NCI-H2227 (cell line): ENCODE measurements at regions not wholly inside any gene's neighbourhood (a gene's known extent, or its start where the extent isn't known, plus 50 kb on each side); places are given as distances from the start of the nearest gene placed in this dataset.

Experiments used
- DNase-seq: peaks from one replicate; lab custom pipeline; 2025; ENCODE audit not compliant: unreplicated experiment; lab: John Stamatoyannopoulos, UW

- no peak for DNase-seq
These were observed 134.8 kb upstream of the HNRNPA3 start for GRCh38 chr2:177077778-177078177.

GRCh38 chr2:177078416-177078815 lies 134.2 kb upstream of the HNRNPA3 start:
- no peak for DNase-seq

DNA sequence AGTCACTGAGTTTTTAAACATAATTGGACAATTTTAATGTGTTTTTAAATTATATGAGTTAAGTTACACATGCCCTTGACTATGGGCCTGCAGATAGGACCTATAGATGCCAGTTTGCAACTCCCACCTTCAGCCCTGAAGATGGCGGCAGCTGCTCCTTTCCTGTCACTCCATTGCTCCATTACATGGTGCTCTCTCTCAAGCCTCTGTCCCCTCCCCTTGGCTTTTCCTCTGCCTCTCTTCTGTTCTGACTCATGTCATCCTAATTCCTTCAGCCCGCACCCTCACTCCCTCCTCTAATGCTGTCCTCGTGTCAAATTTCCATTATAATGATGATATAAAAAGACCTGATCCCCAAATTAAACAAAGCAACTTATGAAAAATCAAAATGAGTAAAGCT lies 133.7 kb upstream of the HNRNPA3 start:
- DNase-seq: no peak

DNA sequence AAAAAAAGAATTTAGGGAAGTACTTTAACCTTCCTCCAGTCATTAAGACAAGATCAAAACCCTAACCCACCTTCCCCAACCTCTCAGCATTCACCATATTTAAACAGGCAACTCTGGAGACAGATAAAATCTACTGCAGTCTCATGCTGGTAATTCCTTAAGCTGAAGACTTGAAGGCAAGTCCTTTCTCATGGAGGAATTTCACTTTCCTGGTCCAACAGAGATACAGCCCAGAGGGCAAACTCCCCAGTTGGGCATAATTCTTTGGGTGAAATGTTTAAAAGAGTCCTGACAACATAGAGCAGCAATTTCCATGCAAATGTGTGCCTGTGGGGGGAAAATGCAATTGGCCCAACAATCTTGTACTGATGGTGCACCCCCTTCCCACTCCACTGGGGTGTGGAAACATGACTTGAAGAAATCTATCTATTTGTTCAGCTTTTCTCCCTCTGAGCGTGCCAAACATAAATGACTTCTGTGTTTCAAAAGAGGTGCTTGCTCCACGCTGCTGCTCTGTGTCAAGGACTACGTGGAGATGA lies 131.8 kb upstream of the HNRNPA3 start:
- no peak for DNase-seq

- no peak for DNase-seq
These were observed 128.0 kb upstream of the HNRNPA3 start for GRCh38 chr2:177084607-177085006.

GRCh38 chr2:177088529-177088928 lies 124.1 kb upstream of the HNRNPA3 start:
- DNase-seq: no peak

- no peak for DNase-seq
These were observed 121.6 kb upstream of the HNRNPA3 start for GRCh38 chr2:177090967-177091366.

GRCh38 chr2:177093371-177093770 lies 119.2 kb upstream of the HNRNPA3 start:
- no peak for DNase-seq

DNA sequence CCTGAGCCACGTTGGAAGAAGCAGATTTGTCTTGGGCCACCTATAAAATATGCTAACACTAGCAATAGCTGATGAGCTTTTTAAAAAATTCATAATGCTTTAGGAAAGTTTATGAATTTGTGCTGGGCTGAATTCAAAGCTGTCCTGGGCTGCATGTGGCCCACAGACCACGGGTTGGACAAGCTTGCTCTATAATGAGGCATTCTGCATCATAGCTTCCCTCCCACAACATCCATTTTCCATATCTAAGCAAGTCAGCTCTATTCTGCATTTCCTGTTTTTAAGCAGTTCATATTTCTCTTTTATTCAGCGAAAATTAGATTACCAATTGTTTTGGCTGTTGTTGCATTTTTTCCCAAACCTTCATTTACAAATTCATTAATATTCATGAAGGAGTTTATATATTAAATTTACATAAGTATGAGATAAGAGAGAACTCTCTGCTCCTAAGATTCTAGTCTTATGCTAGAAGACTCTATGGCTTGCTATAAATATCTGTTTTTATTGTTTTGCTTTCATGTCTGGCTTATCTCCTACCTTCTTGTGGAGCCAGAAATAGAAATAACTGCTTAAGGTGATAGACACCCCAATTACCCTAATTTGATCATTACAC lies 114.5 kb upstream of the HNRNPA3 start:
- no peak for DNase-seq

DNA sequence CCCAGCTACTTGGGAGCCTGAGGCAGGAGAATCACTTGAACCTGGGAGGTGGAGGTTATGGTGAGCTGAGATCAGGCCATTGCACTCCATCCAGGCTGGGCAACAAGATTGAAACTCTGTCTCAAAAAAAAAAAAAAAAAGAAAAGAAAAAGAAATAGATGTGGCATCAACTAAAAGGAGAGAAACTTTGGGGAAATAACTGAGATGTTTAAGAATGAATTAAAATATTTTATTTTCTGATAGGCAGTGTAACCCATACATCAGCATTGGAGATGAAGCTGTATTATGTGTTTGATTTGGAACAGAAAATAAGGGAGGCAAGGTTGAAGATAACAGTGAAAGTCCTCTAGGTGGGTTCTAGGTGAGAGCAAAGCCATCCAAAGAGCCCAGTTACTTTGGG lies 110.7 kb upstream of the HNRNPA3 start:
- DNase-seq: no peak

DNA sequence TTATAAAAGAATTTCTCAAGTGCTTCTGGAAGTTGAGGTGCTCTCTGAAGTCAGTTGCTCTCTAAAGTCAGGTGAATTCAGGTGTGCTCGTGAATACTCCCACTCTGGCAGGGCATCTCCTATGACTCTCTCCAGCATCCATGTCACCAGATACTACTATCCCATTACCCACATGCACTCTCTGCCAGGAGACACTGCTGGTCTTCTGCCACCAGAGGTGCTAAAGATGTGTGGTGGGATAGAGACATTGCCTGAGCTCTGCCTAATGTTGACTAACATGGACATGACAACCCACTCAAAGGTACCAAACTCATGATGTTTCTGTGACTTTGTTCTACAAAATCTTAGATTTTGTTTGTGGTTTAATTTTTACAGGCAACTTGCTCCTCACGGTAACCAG lies 106.4 kb upstream of the HNRNPA3 start:
- DNase-seq: no peak

- no peak for DNase-seq
These were observed 103.7 kb upstream of the HNRNPA3 start for GRCh38 chr2:177108890-177109289.

GRCh38 chr2:177114712-177115111 lies 97.9 kb upstream of the HNRNPA3 start:
- no peak for DNase-seq

DNA sequence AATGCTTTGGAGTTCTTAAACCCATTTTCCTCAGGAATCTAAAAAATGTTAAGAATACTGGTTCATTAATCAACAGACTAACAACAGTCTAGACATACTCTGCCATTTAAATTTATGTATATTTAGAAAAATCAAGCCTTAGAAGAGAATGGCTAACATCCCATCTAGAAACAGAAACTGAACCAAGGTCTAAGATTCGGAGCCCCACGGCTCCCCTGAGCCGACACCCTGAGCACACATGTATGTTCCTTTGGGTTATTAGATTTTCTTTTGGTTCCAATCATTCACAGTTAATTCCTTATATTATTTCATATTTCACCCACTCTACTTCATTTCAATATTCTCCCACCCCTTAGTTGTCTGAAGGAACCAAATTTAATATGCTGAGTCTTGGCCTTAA lies 94.8 kb upstream of the HNRNPA3 start:
- DNase-seq: no peak

DNA sequence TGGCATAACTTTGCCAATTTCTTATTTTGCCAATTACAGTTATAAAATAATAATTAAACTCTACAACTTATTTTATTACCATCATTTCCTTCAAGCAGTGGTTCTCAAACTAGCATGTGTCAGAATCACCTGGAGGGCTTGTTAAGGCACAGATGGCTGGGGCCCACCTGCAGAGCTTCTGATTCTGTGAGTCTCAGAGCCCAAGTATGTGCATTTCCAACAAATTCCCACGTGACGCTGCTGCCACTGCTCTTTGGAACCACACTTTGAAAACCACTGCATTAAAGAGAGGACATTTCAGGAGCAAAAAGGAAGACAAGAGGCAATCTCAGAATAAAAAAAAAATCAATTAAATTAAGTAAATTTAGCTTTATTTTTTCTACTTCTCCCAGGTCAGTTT lies 94.0 kb upstream of the HNRNPA3 start:
- DNase-seq: no peak

DNA sequence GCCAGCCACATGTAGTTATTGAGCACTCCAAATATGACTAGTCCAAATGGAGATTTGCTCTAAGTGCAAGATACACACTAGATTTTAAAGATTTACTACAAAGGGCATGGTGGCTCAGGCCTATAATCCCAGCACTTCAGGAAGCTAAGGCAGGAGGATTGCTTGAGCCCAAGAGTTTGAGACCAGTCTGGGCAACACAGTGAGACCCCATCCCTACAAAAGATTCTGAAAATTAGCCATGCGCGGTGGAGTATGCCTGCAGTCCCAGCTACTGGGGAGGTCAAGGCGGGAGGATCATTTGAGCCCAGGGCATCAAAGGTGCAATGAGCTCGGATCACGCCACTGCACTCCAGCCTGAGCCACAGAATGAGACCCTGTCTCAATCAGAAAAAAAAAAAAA lies 93.5 kb upstream of the HNRNPA3 start:
- DNase-seq: no peak

GRCh38 chr2:177123048-177123447 lies 89.5 kb upstream of the HNRNPA3 start:
- no peak for DNase-seq

DNA sequence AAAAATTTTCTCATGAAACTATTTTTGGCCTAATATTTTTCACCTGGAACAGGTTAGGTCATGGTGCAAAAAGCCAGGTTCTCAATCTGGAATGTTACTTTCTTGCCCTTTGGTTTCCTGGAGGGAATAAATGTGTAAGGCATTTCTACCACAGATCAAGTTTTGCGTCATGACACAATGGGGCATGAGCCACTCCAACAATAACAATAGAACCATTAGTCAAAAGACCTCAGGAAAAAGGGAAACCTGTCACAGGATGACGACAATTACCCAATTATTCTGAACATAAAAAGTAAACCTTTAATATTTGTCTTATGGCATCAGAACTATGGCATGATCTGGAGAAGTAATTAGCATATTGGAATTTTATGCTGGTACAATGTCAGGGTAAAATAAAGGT lies 88.2 kb upstream of the HNRNPA3 start:
- DNase-seq: no peak

DNA sequence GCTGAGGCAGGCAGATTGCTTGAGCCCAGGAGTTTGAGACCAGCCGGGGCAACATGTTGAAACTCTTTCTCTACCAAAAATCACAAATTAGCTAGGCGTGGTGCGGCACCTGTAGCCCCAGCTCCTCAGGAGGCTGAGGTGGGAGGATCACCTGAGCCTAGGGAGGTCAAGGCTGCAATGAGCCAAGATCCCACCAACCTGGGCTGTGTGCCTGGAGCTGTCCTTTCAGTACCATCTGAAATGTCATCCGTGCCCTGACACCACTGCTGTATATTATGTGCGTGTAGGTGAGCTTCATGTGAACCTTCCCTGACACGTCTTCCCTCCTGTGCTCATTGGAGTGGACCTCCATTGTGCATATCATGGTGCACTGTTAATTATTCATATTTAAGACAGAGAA lies 84.8 kb upstream of the HNRNPA3 start:
- DNase-seq: no peak

DNA sequence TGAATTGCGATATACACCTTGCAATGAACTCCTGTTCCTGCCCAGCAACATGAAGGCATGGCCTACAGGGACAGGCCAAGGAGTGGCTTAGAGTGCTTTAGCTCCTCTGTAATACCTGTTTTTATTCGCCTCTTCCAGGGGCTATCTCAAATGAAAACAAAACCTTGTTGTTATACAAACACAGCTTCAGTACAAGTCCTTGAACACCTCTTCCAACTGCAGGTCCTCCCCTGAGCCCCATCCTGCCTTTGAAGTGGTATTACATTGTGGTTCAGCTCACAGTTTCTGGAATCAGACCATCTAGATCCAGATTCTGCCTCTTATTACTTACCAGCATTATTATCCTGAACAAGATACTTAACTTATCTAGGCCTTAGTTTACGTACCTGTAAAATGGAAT lies 83.0 kb upstream of the HNRNPA3 start:
- DNase-seq: no peak

DNA sequence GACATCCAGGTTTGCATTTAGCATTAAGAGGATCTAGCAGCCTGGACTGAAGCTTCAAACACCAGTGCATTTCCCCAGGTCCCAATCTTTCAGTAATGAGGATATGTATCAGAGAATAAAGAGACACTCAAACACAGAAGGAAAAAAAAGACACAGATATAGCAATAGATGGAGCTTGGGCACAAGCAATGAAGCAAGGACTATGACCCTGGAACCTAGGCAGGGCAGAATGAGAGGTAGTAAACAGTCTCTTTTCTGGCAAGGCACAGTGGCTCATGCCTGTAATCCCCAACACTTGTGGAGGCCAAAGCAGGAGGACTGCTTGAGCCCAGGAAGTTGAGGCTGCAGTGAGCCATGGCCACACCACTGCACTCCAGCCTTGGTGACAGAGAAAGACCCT lies 80.7 kb upstream of the HNRNPA3 start:
- DNase-seq: no peak

- no peak for DNase-seq
These were observed 73.8 kb upstream of the HNRNPA3 start for GRCh38 chr2:177138823-177139222.

GRCh38 chr2:177141866-177142265 lies 70.7 kb upstream of the HNRNPA3 start:
- DNase-seq: no peak
